Stomach (tissue), 8 donors: ENCODE measurements at regions not wholly inside any gene's neighbourhood (a gene's known extent, or its start where the extent isn't known, plus 50 kb on each side); places are given as distances from the start of the nearest gene placed in this dataset.

Source experiments
- DNase-seq, 2 donors: peaks; one replicate each; pipeline versions ENCODE4 v3.0.0 to v3.0.0-alpha.2; 2013 to 2019
- H3K27ac ChIP-seq, 5 donors: fragments of 200-600 bp in 4 of 5; sonication (generic) in 4 of 5; one replicate each; pipeline ENCODE4 v1.5.1; 2013 to 2019; ENCODE audit warnings: mild to moderate bottlenecking in 1 of 5, moderate library complexity in 1 of 5
- H3K27me3 ChIP-seq, 3 donors: fragments of 200-600 bp; sonication (generic); one replicate each; pipeline ENCODE4 v1.5.1; 2017 to 2019; ENCODE audit warnings: mixed run types in 1 of 3
- H3K36me3 ChIP-seq, 4 donors: fragments of 200-600 bp; sonication (generic); 1 replicate in 3 of 4; 2 replicates in 1 of 4; pipeline ENCODE4 v1.5.1; 2016 to 2019
- H3K4me1 ChIP-seq, 4 donors: fragments of 200-600 bp; sonication (generic); one replicate each; pipeline ENCODE4 v1.5.1; 2016 to 2019
- H3K4me3 ChIP-seq, 4 donors: fragments of 200-600 bp; sonication (generic) in 3 of 4; one replicate each; pipeline ENCODE4 v1.5.1; 2016 to 2019; ENCODE audit warnings: mild to moderate bottlenecking in 1 of 4
- H3K9me3 ChIP-seq, 4 donors: fragments of 200-600 bp; sonication (generic); one replicate each; pipeline ENCODE4 v1.5.1; 2016 to 2019
- EP300 ChIP-seq: sonication (generic); formaldehyde crosslinking; IDR thresholded peaks from one replicate; pipeline ENCODE4 v1.6.1; 2017; ENCODE audit warnings: antibody characterized with exemption
- POLR2A ChIP-seq, 4 donors: fragments of 450-650 bp; IDR thresholded peaks; one replicate each; pipeline ENCODE4 v1.6.1; 2016; ENCODE audit warnings: antibody characterized with exemption in 4 of 4, control low read depth in 2 of 4, mild to moderate bottlenecking in 1 of 4, moderate library complexity in 1 of 4
- POLR2AphosphoS5 ChIP-seq, 3 donors: sonication (generic); formaldehyde crosslinking; IDR thresholded peaks; one replicate each; pipeline ENCODE4 v1.6.1; 2016; ENCODE audit warnings: antibody characterized with exemption in 3 of 3
- WGBS, 5 donors: extraction: QIAGEN DNeasy Blood & Tissue Kit in 3 of 5; methylation state at CpG; one replicate each; pipeline versions ENCODE4 v1.1.5 to v1.1.7; 2013 to 2018; 5-methylcytosine and 5-hydroxymethylcytosine counted together
- intact Hi-C: fragments of 100-400 bp; cut with DNase I; formaldehyde crosslinking; loops from one replicate; pipeline ENCODE4 v1.15.1; 2023; ENCODE audit warnings: low total_unique reads
- TF ChIP-seq, protein P1 (sequence below), 7 experiments: fragments of 450-650 bp in 4 of 7; fragments of 200-600 bp in 3 of 7; sonication (generic) in 3 of 7; IDR thresholded peaks; one replicate each; pipeline ENCODE4 v1.5.1; 2016 to 2019; ENCODE audit warnings: antibody characterized with exemption in 7 of 7, control low read depth in 2 of 7, mild to moderate bottlenecking in 1 of 7
- donor health status: healthy with polysubstance abuse.
- donor health status: Bipolar disorder and iron deficiency.
- donor health status: healthy.

DNA sequence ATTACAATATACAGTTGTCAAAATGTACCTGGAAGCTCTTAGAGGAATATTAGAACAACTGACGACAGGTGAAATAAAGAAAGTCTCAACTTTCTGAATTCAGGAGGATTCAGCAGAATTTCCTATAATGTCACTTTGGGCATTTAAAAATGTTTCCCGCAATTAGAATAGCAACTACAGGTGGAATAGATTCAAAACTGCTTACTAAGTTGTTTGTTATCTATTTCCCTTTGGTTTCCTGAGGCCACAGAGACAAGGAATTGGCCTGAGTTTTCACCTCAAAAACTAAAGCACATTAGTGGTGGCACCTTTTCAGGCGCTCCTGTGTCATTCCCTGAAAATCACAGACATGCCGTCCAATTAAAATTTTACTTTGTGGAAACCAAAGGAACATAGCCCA, 729.2 kb upstream of the FANCL start:
- 76 to 95% (median 92%) methylated on average over 4 of the region's 4 CpGs for WGBS, 5 donors
- intact Hi-C loops = no loop called here

DNA sequence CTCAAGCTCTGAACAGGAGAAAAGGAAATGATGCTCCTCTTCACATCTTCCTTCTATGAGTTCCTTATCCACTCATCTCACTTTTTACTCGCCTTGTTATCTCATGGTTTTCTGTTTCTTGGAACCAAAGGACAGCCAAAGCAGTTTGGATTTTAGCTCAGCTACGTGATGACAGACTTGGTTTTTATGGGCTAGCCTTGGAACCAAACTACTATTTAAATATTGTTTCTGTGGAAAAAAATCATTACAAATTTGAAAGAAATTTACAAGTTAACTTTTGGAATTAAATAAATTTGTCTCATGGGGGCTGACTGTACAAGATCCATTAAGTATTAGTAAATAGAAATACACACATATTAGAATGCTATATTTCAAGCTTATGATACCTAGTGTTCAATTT, 727.8 kb upstream of the FANCL start:
- Histone ChIP-seq H3K4me1 (no peaks in the 10 kb centered on the region), H3K27me3 (no peaks in the 10 kb centered on the region), H3K27ac (no peak overlapping the region), H3K36me3 (no peaks in the 10 kb centered on the region), H3K9me3 (no peaks in the 10 kb centered on the region), H3K4me3 (no peak overlapping the region)
- DNase-seq = no peak
- no peak for TF ChIP-seq POLR2AphosphoS5 (IDR thresholded peaks at IDR 0.05)
- WGBS, 5 donors = 67 to 87% (median 74%) methylated on average over 2 of the region's 2 CpGs
- intact Hi-C loops = no loop called here

More for the DNA sequence above, 729.2 kb upstream of the FANCL start:
- H3K27me3 ChIP-seq = no peaks in the 10 kb centered on the region
- no peaks in the 10 kb centered on the region for H3K9me3 ChIP-seq
- no peak overlapping the region for H3K4me3 ChIP-seq
- no peak overlapping the region for H3K27ac ChIP-seq
- no peaks in the 10 kb centered on the region for H3K4me1 ChIP-seq
- H3K36me3 ChIP-seq = no peaks in the 10 kb centered on the region
- TF ChIP-seq, protein P1, sequence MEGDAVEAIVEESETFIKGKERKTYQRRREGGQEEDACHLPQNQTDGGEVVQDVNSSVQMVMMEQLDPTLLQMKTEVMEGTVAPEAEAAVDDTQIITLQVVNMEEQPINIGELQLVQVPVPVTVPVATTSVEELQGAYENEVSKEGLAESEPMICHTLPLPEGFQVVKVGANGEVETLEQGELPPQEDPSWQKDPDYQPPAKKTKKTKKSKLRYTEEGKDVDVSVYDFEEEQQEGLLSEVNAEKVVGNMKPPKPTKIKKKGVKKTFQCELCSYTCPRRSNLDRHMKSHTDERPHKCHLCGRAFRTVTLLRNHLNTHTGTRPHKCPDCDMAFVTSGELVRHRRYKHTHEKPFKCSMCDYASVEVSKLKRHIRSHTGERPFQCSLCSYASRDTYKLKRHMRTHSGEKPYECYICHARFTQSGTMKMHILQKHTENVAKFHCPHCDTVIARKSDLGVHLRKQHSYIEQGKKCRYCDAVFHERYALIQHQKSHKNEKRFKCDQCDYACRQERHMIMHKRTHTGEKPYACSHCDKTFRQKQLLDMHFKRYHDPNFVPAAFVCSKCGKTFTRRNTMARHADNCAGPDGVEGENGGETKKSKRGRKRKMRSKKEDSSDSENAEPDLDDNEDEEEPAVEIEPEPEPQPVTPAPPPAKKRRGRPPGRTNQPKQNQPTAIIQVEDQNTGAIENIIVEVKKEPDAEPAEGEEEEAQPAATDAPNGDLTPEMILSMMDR (IDR thresholded peaks at IDR 0.05) = no peak
- no peak for TF ChIP-seq POLR2AphosphoS5 (IDR thresholded peaks at IDR 0.05)
- no peak for TF ChIP-seq POLR2A (IDR thresholded peaks at IDR 0.05)
- TF ChIP-seq EP300 = no peak
- DNase-seq = no peak

DNA sequence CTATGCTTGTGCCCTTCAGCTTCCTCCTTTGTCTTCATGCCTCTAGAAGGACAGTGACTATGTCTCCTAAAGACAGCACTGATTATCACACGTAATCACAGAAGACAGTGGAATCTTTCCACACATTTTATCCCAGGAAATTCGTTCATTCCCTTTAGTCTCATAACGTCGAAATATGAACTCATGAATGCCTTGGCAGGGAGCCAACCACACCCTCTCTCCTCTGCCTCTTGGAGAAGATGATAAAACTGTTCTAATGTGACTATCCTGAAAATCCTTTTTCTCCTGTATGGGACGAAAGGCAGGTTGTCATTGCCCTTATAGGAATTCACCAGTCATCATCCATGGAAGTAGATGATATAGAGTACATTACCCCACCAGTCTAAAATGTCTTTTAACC, 726.6 kb upstream of the FANCL start:
- H3K27me3 ChIP-seq = no peaks in the 10 kb centered on the region
- no peaks in the 10 kb centered on the region for H3K36me3 ChIP-seq
- H3K4me1 ChIP-seq = no peaks in the 10 kb centered on the region
- DNase-seq = no peak
- intact Hi-C loops = no loop called here
- no peak overlapping the region for H3K4me3 ChIP-seq
- no peaks in the 10 kb centered on the region for H3K9me3 ChIP-seq
- TF ChIP-seq, protein P1 (IDR thresholded peaks at IDR 0.05) = no peak
- no peak for TF ChIP-seq POLR2AphosphoS5 (IDR thresholded peaks at IDR 0.05)
- TF ChIP-seq POLR2A (IDR thresholded peaks at IDR 0.05) = no peak
- TF ChIP-seq EP300 = no peak
- H3K27ac ChIP-seq = no peak overlapping the region
- WGBS, 5 donors = 55 to 66% (median 59%) methylated on average over 5 of the region's 5 CpGs

DNA sequence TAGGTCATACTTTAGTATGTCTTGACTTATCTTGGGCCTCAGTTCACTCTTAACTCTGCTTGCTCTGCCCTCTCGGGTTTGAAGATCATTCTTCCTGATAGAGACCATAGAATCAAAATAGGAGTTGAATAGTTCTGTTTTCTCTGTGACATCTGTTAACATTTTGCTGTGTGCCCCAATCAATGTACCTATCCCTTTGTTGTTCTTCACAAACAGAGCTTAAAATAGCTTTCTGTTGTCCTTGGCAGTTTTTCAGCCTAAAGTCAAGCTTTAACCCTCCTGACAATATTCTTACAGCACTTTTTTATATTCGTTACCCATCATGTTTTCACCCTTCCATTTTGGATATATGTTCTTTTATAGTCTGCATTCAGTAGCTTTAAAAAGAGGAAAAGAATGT, 724.5 kb upstream of the FANCL start:
- no peak for DNase-seq
- no peaks in the 10 kb centered on the region for H3K36me3 ChIP-seq
- H3K9me3 ChIP-seq = no peaks in the 10 kb centered on the region
- WGBS, 5 donors = 49 to 59% (median 51%) methylated on average over 2 of the region's 2 CpGs
- no peak overlapping the region for H3K27ac ChIP-seq
- H3K4me1 ChIP-seq = no peaks in the 10 kb centered on the region
- H3K4me3 ChIP-seq = no peak overlapping the region
- TF ChIP-seq POLR2A (IDR thresholded peaks at IDR 0.05) = no peak
- no peaks in the 10 kb centered on the region for H3K27me3 ChIP-seq
- intact Hi-C loops = no loop called here

DNA sequence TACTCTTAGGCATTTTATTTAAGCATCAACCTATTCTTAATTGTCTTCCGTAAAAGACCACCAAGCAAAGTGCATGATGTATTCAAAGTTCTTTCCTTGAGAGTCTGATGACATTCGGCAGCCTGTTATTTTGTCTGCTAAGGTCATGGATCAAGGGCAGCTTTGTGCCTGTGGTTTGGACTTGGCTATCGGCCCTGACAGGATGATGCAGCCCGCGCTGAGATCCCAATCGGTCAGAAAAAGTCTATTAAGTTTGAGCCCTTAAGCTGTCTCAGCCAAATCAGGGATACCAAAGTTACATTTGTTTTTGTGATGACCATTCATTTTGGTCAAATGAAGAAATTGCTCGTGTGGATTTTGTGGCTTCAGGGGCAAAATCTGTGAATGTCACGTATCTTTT, 718.9 kb upstream of the FANCL start:
- H3K27ac ChIP-seq = no peak overlapping the region
- no peaks in the 10 kb centered on the region for H3K27me3 ChIP-seq
- no peaks in the 10 kb centered on the region for H3K9me3 ChIP-seq
- intact Hi-C loops = no loop called here
- H3K4me1 ChIP-seq = no peaks in the 10 kb centered on the region
- 66 to 76% (median 74%) methylated on average over 8 of the region's 8 CpGs for WGBS, 5 donors
- TF ChIP-seq POLR2AphosphoS5 (IDR thresholded peaks at IDR 0.05) (no peak), POLR2A (IDR thresholded peaks at IDR 0.05) (no peak), EP300 (no peak)
- TF ChIP-seq, protein P1 (IDR thresholded peaks at IDR 0.05) = no peak
- H3K36me3 ChIP-seq = no peaks in the 10 kb centered on the region
- no peak overlapping the region for H3K4me3 ChIP-seq
- no peak for DNase-seq
